ENCODE measurements at regions not wholly inside any gene's neighbourhood (a gene's known extent, or its start where the extent isn't known, plus 50 kb on each side); places are given as distances from the start of the nearest gene placed in this dataset.

DNA sequence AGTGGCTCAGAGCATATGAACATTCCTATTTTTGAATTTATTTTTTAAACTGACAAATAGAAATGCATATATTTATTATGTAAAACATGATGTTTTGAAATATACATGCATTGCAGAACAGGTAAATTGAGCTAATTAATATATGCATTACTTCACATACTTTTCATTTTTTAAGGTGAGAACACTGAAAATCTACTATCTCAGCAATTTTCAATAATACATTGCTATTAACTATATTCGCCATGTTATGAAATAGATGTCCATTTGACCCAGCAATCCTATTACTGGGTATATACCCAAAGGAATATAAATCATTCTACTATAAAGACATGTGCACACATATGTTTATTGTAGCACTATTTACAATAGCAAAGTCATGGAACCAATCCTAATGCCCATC is 717.7 kb upstream of the PIK3C3 start:
- DNase-seq (ENCODE audit: low read depth): no peak

DNA sequence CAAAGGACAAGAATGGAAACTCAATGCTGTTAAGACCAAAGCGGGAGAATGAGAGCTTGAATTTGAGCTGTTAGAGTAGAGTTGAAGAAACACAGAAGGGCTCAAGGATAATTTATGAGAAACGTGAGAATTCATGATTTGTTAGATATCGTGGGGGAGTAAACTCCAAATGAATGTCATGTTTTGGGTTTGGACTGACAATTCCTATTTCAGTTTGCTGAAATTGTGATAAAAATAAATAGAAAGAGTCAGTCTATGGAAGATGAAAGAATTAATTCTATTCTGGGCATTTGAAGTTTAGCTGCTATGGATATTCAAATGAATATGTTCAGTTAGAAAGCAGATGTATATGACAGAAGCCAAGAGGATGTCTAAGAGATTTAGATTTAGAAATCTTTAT is 723.4 kb upstream of the PIK3C3 start:
- DNase-seq (ENCODE audit: low read depth): no peak

DNA sequence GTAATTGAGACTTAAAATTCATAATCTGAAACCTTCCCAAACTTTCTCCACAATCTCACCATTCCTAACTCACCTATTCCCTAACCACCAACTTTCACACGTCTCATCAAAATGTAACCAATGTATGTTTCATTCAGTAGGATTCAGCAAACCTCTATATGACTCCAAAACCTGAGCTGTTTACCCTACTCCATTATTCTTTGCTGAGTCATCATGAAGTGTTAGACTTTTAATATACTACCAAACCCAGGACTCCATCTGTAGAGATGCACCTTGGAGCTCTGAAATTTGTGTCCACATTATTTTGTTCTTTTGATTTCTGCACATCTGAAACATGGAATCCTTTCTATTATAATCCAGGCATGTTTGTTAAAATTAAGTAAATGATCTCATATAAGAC is 727.0 kb upstream of the PIK3C3 start:
- DNase-seq (ENCODE audit: low read depth): no peak

DNA sequence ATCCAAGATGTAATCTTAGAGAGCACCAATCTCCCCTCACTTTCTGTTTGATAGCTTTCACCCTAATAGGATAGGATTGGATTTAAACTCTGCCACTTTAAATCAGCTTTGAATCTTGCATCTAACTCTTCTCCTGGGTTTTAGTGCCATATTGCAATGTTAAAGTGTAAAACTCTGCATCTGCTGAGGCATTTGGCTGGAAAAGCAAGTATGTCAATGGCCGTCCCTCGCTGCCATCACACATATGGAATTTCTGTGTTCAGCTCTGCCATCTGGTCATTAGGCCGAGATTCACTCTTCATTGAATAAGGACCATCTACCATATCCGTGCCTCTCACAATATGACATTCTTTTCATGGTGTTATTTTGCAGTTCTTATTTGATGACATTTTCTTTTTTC is 728.1 kb upstream of the PIK3C3 start:
- no peak for DNase-seq (ENCODE audit: low read depth)

DNA sequence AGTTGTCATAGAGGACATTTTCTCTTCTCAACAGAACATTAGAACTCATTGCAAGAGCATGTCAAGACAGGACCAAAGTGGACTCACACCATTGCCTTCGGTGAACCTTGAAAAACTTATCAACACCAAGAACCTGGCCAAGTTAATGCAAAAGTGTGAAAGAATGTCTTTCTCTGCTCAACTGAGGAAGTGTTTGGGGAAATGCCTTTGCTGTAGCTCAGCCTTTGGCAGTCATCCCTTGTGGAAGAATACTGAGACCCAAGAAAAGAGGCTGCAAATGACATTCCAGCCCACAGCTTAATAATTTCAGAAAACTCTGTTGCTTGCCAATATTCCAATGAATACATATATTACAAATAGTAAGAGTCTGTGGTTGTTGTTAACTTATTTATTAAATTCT is 728.8 kb upstream of the PIK3C3 start:
- no peak for DNase-seq (ENCODE audit: low read depth)

DNA sequence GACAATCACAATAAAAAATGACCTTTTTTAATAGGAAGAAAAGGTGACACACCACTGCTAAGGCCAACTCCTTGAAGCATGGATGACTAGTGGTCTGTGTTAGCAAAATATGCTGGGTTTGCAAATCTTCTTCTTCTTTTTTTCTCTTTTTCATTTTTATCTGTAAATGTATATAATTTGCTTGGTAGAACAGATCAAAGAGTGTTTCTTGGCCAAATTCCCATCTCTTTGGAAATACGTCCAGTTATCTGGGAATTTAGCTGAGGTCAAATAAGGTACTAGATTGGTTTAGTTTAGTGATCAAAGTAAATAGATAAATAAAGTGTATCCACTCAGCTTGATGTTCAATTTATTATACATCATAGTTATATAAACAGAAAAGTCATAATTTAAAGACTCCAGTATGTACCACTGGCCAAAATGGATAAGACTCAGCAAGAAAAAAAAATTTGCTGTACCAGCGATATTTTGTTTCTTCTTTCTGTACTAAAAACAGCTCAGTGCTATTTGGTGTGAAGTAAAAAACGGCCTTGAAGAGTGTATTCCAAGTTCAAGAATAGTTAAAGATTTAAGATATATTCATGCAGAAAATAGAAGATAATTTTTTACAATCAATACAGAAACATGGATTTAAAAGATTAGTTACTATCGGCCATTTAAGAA is 738.6 kb upstream of the PIK3C3 start:
- DNase-seq (ENCODE audit: low read depth): no peak

DNA sequence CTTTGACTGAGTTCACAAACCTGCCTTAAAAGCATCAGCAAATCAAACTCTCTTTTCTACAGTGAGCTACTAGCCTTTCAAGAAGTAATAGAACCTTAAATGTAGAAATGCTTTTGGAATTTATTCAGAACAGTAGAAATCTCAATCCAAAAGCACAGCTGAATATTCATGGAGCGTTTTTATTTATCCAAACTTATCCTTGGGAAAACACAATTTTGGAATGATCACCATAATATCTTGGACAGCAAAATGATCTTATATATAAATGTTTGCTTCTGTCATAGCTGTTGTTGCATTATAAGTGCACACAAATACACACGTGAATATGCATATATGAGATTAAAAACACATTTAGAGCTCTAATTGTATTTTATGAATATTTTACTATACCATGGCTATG is 747.3 kb upstream of the PIK3C3 start:
- DNase-seq (ENCODE audit: low read depth): no peak

DNA sequence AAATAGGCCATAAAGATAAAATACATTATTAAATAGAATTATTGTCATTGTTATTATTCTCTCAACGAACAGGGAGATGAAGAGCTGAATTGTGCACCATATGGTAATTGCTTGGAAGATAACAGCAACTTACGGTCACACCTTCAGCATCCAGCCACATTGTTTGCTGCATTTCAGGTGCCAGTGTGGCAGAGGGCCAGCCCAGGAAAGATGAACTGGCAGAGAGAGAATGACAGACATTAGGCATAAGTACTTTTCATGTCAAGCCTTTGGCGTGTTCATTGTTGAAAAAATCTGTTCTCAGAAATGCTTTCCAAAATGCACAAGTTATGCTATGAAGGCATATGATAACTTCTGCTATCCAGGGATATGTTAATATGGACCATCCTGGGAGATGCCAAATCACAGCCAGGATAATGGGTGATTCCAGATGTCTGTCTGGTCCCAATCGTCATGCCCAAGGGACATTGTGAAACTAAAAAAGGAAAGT is 748.6 kb upstream of the PIK3C3 start:
- no peak for DNase-seq (ENCODE audit: low read depth)

DNA sequence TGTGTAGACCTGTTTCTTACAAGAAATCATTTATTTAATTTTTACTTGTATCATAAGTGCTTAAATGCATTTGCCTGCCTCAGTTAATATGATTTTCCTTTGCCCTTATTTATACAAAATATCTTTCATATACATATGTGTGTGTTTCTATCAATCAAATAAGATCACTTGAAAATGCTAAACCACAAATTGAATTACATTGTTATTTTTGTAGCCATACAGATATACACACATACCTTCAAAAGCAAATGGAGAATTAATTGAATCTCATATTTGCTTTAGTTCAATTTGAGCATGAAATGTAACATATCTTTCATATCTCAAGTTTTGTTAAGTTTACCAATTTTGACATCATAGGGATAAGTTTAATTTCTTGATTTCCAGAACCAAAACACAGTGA is 755.8 kb upstream of the PIK3C3 start:
- no peak for DNase-seq (ENCODE audit: low read depth)

DNA sequence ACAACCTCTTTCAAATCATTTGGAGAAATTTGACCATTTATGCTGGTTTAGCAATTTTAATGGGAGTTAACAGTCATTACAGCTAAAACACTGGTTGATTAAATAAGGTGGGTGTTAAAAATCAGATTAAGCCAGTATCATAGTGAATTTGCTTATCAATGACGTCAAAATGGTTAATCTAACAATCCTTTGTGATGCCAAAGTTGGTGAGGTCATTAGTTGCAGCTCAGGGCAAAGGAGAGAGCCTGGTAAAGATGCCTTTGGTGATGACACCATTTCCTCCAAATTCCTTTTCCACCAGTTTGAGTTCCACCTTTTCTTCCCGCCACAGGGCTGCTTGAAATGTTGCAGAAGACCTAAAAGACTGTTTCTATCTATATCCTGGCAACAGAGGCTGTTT is 757.1 kb upstream of the PIK3C3 start:
- DNase-seq (ENCODE audit: low read depth): no peak

DNA sequence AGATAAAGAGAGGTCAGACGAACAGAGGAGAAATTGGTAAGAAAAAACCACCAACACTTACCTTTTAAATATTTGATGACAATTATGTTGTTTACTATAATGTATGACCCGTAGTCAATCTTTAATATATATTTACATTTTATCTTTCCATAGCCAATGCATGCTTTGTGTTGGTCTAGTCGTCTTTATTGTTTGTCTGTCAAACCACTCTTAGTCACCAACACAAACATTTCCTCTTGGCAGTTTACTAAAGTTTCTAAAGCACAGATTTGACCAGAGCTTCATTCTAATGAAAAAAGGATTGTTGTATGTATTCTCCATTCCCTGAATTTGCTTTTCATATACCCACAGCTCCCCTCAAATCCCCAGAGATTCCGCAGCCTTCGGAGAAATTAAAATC is 784.7 kb upstream of the PIK3C3 start:
- DNase-seq (ENCODE audit: low read depth): no peak

DNA sequence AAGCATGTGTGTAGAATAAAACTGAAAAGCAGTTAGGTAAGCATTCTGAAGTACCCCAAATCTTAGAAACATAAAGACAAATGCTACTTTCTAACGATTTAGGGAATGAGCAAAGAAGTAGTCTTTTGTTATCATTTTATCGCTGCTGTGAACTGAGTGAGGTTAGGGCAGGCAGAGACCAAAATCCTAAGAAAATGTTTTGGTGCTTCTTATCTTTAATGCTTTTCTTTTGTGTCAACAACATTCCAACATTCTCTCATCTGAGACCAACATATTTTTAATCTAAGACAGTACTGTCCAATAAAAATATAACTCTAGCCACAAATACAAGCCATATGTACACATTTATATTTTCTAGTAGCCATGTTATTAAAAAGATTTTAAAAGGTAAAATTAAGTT is 789.4 kb upstream of the PIK3C3 start:
- DNase-seq (ENCODE audit: low read depth): no peak

DNA sequence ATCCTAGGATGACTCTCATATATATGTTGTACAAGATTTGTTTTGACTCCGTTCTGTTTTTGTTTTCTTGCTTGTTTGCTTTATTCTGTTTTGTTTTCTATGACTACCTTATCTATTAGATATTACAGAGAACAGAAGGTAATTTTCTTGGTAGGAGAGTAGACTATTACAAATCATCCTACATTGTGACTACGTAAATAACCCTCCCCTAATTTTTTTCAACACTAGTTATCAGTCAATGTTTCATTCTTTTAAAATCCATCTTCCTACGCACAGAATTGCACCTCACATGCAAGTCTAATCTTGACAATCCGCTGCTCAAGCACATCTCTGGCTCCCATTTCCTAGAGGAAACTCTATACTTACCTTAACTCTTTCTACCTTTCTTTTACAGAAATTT is 792.3 kb upstream of the PIK3C3 start:
- DNase-seq (ENCODE audit: low read depth): no peak

DNA sequence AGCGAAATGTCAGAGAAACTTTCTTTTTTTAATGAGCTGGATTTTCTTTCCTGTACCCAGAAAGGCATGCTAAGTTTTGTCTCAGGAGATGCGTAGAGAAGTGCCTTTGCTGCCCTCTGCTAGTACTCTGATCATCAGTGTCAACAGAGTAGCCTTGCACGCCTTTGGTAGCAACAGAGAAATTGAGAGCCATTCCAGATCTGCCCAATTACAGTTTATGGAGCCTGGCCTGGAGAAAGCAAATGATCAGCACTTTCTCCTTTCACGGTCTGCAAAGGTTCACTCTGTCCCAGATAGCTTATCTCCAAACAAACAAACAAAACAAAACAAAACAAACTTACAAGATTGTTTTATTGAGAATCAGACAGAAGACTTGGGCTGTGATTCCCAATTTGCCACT is 792.8 kb upstream of the PIK3C3 start:
- no peak for DNase-seq (ENCODE audit: low read depth)

DNA sequence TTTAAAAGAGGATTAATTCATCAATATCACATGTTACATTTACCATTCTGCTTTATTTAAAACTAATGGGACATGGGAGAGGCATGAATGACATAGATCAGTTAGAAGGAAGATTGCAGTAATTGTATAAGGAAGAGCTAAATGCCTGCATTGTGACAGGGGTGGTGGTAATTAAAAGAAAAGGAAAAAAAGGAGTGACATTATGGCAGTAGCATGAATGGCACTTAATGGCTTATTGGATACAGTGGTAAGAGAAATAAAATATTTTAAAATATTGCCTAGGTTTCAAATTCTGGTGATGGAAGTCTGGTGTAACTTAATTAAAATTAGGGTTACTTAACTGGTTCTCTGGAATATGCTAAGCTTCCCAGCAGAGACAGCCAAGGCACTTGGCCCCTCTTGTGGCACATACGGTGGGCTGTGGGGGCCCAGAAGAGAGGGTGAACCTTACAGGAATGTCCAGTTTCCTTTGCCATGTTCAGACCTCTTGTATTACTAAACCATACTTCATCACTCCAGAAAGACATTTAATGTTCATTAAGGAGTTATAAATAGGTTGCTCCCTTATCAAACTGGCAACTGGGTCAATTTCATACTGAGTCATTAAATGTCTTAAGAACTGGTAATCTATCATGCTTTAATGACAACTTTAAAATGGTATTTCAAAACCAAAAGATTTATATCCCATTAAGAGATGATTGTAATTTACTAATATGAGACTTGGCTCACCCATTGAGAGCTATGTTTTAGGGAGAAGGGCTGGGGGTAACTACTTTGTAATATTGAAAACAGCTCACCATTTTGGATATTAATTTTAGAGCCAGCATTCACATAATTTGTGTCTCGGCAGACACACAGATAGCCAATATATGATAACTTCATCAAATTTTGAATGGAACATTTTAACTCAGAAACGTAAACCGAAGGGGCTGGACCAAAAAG is 798.9 kb upstream of the PIK3C3 start:
- no peak for DNase-seq (ENCODE audit: low read depth)

DNA sequence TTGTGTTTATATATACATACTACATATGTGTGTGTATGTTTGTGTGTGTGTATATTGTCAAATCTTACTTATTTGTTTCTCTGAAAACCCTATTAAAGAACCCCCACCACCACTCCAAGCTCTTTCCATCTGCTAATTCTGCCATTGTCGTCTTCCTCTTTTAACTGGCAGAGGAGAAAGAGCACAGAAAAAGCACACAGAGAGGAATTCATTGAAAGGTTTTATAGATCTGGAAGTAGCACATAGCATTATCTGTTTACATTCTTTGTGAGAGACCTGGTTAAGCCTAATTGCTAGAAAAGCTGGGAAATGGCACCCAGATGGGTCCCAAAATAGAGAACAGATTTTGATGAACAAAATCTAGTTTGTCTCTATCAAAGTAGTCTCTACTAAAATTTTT is 800.0 kb upstream of the PIK3C3 start:
- no peak for DNase-seq (ENCODE audit: low read depth)

DNA sequence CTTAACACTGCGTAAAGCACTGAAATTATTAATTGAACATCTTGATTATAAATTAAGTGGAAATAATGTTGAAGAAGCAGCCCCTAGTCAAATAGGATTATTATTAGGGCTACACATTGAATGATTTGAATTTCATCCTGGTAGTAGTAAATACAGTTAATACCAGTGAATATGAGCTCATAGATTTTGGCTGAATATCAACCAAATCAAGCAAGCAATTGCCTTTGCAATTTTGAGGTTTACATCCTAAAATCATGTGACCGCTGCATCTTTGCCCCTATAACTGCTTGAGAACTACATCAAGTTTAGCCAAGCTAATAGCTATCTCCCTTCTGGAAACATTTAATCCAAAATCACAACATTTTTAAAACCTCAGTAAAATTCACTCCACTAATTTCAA is 801.2 kb upstream of the PIK3C3 start:
- DNase-seq (ENCODE audit: low read depth): no peak

DNA sequence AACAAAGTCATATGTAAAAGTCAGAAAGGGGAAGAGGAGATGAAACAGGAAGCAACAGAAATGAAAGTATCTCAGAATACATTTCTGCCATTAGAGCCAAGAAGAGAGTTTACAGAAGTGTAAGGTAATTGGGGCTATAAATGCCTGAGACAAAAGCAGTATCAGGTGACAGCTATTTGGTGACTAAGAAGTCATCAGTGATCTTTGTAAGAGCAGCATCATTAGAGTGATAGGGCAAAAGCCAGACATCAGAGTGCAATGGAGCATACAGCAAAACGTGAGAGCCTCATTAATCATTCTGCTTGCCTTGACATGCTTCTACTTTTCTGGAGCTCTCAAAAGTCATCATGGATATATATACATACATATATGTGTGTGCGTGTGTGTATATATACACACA is 804.7 kb upstream of the PIK3C3 start:
- no peak for DNase-seq (ENCODE audit: low read depth)

DNA sequence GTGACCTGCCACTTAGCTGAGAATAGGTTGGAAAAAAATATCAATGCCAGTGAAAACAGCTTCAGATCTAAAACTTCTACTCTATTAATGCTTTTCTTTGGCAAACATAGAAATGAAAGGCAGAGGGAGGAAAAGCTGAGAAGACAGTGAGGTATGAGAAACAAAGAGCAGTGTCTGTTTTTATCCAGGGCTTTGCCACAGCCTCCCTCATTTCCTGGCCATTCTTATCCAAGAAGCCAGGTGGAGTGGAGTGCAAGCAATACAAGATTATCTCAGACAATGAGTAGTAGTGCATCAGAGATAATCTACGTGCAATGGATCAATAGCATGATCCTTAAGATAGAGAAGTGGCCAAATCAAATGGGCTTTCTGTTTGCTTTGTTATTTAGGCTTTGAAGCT is 808.7 kb upstream of the PIK3C3 start:
- DNase-seq (ENCODE audit: low read depth): no peak

DNA sequence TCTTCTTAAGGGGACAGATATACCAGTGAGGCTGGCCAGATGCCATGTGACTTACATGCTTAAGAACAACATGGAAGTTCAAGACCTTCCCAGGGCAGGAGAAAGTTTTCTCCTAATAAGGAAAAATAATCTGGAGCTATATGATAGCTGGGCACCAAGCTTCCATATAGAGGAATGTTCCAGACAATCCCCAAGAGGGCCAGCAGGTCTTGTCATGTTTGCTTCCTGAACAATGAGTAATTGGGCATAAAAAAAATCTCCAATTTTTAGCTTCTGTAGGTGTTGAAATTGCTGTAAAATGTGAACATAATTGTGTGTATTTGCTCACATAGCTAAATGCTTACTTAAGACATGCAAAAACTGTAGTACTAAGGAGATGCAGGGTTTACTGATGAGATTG is 809.5 kb upstream of the PIK3C3 start:
- DNase-seq (ENCODE audit: low read depth): no peak

DNA sequence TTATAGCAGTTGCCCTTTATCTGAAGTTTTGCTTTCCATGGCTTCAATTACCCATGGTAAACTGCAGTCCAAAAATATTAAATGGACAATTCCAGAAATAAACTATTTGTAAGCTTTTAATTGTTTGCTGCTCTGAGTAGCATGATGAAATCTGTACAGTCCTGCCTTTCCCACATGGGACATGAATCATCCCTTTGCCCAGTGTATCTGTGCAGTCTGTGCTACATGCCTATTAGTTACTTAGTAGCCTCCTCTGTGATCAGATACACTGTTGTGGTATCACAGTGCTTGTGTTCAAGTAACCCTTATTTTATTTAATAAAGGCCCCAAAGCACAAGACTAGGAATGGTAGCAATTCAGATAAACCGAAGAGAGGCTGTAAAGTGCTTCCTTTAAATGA is 810.6 kb upstream of the PIK3C3 start:
- no peak for DNase-seq (ENCODE audit: low read depth)

DNA sequence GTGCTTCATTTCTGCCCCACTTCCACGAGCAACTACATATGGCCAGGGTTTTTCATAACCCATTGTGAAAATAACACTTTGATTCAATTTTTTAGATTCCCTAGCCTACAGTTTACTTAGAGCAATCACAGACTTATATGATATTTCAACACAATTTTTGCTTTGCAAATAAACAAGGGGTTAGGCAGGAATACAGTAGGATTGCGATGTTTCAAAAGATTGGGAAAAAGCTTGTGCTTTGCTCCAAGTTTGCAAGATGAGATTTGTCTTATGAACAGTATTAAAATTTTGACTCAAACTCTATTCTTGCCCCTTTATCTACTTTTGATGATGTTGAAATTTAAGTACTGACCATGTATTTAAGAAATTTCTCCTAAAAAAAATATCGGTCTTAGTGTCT is 814.5 kb upstream of the PIK3C3 start:
- no peak for DNase-seq (ENCODE audit: low read depth)

DNA sequence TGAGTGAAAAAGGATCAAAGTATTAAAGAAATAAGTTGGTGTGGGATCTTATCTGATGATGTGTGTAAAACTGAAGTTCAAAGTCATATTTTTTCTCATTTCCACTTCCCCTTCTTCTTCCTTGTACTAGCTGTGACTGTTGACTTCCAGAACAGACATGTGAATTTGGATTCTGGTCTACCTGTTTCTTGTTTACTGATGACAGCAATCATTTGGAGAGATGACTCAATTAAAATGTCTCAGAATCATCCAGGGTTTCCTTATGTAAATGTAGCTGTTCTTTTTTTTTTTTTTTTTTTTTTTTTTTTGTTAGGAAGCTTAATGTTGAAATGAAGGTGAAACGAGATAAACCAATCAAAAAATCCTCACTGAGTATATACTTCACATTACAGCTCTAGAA is 819.9 kb upstream of the PIK3C3 start:
- DNase-seq (ENCODE audit: low read depth): no peak

DNA sequence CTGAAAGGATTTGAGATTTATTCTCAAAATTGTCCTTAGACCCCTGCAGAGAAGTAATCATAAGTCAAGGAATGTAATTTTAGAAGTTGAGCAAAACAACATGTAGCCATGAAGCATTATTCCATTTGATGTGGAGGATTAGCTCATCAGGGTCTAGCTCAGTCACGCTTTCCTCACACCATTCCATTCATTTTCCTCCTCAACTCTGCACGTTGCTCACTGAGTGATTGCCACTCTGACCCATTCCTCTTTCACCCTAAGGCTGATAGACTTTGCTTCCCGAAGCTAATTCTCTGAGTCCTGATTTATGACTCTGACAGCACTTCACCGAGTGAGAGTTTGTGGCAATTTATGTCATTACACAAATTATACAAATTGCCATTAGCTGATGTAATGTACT is 820.6 kb upstream of the PIK3C3 start:
- no peak for DNase-seq (ENCODE audit: low read depth)
